ENCODE measurements at regions not wholly inside any gene's neighbourhood (a gene's known extent, or its start where the extent isn't known, plus 50 kb on each side); places are given as distances from the start of the nearest gene placed in this dataset.

DNA sequence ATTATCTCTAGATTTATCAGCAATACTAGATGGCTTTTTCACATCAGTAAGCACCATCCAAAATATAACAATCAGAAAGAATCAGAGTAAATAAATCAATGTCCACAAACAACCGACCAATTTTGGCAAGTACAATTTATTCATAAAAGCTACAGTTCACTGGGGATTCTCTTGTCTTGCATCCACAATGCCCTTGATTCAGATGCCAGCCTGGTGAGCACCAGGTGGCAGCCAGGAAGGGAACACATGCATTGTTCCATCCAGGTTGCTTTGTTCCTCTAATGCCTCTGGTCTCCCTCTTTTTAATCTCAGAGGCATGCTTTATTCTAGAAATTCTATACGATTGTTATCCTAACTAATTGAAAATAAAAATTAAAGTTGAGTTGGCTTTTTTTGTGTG is 242.1 kb upstream of the KIRREL3 start:
- no peak for DNase-seq (ENCODE audit: low spot score)

DNA sequence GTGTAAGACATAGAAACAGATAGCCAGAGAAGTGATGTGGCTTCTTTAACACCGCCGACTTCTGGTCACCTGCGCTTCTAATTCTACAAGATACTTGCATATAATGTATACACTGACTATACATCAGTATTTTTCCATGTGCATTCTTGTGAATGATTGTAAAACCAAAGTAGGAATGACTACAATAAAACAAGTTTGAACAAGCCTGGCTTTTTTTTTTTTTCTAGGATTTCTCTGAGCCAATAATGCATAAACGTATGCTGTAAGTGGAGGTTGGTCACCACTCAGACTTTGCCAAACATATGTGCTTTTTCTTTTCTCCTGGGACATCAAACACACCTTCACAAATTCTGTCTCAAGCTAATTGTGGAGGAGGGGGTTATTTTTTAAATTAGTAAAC is 237.8 kb upstream of the KIRREL3 start:
- no peak for DNase-seq (ENCODE audit: low spot score)

DNA sequence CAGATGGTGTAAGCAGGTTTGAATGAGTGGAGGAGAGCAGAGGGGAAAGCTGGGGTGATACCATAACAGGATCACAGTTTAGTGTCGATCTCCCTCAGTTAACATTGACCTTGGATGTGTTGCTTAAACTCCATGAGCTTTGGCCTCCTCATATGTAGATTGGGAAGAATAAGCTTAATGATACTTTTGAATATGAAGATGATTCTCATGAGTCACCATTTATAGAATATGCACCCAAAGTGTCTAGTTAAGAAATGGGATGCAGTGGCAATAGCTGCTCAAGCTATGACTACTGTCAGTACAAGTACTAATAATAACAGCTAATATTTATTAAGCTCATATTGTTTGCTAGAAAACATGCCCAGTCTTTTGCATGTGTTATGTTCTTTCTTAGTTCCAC is 236.2 kb upstream of the KIRREL3 start:
- DNase-seq (ENCODE audit: low spot score), result no peak

DNA sequence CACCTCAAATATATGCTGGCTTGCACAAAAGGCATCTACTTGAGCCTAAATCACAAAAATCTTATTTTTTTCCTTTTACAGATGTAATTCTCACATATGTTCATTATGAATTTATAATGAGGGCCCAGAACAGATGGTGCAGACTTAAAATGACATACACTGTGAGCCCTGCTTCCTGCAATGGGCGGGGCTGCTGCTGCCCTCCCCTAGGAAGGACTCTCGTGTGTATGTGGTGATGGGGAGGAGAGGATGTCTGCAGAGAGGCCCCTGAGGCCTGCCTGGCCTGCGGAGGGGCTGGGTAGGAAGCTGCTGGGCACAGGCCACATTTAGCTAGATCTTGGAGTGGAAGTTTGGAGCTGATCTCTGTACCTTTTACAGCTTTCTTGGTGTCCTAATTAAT is 233.4 kb upstream of the KIRREL3 start:
- DNase-seq (ENCODE audit: low spot score), result no peak

DNA sequence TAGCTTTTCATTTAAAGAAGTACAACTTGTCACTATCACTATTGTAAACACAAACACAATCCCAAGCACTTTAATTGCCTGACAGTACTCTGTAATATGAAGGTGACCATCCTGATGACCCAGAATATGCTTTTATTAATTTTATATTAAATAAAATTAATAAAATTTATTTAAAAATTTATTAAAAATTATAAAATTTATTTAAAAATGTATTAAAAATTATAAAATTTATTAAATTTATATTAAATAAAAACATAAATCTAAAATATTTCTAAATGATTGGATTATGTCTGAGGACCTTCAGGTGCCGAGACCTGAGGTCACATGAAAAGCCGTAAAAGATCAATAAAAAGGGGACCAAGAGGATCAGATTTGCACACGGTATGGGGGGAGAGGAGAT is 229.8 kb upstream of the KIRREL3 start:
- no peak for DNase-seq (ENCODE audit: low spot score)

DNA sequence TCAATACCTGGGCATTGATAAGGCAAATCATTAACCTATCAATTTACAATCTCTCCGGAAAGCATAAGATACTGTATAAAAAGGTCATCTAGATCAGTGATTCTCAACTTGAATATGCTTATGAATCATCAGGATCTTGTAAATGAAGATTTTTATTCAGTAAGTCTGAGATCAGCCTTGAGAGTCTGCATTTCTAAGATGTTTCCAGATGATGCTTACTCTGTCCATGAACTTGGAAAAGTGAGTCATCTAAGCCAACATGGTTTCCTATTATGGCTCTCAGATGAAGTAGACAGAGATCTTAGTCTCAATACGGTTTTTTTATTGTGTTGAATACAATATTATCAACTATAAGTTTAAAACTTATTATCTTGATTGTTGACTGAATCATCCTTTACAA is 226.4 kb upstream of the KIRREL3 start:
- DNase-seq (ENCODE audit: low spot score), result no peak

DNA sequence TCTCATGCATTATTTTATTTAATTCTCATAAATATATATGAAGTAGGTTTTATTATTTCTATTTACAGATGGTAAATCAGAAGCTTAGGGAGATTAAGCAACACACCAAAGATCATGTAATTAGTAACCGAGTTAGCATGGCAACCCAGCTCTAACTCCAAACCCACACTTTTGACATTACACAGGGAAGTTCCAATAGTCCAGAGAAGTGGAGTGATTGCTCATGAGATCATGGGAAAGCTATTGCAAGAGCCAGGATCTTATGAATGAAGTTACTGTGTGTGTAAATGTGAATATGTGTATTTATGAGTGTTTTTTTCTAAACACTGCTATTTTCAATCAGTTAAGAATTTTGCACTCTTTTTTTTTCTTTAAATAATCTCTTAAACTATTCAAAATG is 225.8 kb upstream of the KIRREL3 start:
- DNase-seq (ENCODE audit: low spot score), result no peak

DNA sequence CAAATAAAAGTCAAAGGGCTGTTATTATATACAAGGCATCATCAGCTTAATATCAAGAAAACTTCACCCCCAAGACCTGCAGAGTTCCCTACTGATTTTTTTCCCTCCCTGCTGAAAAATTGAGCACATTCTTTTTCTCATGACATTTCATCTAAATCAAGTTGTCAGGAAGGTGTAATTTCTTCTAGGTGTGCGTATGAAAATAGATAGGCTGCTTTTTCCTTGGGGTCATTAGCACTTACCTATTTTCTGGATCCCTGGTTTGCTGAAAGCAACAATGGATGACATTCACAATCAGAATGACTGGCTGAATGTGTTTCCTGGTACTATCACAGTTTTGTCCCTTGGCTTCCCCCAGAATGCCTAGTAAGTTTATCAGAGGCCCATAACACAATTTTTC is 225.0 kb upstream of the KIRREL3 start:
- no peak for DNase-seq (ENCODE audit: low spot score)

DNA sequence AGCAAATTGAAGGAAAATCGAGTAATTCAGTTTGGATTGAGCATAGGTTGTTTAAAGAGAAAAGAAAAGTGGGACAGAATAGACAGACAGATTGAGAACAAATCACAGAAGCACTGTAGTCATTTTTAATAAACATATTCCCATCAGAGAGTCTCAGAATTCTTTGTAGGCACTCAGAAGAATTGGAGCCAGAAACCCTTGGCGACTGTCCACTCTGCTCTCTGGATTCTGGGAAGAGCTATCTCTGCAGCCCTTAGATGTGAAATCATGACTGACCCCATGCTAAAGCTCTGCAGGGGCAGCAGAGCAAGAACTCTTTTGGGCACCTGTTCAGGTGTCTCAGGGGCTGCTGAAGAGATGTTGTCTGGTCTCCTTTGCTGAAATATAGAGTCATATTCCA is 223.7 kb upstream of the KIRREL3 start:
- no peak for DNase-seq (ENCODE audit: low spot score)

DNA sequence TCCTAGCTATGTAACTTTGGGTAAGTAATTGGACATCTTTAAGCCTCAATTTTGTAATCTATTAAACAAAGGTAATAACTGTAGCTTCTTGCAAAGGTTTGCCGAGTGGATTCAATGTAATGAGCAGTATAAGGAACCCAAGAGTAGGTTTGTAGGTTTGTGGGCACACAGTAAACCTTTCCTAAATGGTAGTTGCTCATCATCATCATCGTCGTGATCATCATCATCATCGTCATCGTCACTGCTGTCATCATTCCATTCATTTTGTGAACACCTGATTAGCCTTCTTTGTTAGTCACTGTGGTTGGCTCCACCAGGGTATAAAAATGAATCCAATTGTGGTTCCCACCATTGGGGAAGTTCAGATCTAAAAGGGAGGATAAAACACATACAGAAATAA is 223.1 kb upstream of the KIRREL3 start:
- DNase-seq (ENCODE audit: low spot score), result no peak

DNA sequence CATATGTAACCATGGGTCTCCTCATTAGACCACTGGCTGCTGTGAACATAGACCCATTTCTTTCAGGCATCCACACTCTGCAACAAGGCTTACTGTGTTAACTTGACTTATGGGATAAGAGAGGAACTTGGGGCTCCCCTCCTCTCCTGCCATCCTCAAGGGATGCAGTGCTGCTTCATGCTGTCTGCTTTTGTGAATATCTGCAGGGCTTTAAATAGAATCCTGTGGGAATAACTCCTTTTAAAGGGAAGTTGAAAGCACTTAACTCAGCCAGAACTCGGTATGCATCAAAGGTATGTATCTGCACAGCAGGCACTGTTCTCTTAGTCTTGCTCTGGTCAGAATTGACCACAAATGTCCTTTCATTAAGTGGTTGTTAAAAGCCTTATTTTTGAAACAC is 222.5 kb upstream of the KIRREL3 start:
- no peak for DNase-seq (ENCODE audit: low spot score)

DNA sequence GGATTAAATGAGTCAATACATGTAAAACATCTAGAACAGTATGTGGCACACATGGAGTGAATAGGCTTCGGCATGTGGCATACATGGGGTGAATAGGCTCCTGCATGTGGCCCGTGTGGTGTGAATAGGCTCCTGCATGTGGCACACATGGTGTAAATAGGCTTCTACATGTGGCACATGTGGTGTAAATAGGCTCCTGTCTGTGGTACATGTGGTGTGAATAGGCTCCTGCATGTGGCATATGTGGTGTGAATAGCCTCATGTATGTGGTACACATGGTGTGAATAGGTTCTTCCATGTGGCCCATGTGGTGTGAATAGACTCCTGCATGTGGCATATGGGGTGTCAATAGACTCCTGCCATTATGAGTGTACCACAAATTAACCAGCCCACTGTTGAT is 219.1 kb upstream of the KIRREL3 start:
- DNase-seq (ENCODE audit: low spot score), result no peak

DNA sequence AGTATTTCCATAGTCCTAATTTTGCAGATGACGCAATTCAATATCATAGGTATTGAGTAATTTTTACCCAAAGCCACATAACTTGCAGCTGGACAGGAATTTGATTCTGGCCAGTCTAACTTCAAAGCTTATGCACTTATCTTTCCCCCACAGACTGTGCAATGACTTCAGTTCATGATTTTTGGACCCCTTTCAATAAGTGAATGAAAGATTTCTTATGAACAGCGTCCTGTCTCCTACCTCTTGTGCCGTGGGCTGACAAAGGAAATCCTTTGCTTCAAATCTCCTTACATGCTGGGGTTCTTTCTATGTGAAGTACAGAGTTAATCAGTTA is 217.7 kb upstream of the KIRREL3 start:
- DNase-seq (ENCODE audit: low spot score), result no peak

DNA sequence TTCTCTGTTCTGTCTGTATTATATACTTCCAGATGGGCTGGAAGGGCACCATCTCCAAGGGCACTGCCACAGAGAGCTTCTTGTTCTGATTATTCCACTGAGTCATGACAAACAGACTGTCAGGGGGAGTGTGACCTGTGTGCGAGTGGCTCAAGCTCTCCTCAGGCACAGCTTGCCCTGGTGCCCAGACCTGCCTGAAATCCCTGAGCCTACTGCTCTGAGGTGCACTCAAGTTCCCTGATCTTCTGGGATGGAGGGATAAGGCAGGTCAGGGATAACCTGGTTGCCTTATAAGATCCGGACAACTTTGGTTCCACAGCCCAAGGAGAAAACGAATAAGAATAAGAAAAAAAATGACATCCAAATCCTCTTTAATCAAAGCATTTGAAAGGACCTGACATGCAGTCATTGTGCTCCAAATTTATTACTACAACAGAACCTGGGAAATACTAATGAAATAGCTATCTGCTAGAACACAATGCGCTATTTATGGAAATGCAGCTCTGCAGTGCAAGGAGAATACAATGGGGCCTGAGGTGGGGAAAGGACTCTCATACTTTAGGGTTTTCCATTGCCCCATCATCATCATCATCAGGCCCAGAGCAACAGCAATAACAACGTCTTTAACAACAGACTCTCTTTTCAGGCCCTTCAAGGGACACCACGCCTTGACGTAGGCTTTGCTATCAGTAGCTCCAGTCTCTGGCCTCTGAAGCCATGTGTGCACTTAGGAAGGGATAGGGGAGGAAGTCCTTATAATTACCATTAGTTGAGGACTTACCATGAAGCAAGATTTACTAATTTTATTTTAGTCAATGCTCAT is 217.1 kb upstream of the KIRREL3 start:
- DNase-seq (ENCODE audit: low spot score), result no peak

DNA sequence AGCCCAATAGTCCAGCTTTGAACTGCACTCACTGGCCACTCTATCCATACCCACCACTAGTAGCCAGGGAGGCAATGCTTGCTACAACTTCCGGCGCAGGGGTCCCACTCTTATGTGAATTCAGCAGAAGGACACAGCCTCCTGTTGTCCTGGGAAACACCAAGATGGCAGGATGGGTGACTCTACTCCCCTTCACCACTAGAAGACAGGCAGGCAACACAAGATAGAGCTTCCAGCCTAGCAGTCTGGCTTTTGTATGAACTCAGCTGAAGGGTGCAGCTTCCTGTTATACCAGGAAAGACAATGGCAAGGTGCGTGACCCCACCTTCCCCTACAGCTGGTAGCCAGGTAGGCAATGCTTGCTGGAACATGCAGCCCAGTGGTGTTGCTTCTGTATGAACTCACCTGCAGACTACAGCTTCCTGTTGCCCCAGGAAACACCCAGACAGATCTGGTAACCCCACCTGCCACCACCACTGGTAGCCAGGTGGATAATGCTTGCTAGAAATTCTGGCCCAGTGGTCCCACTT is 205.2 kb upstream of the KIRREL3 start:
- DNase-seq (ENCODE audit: low spot score), result peak; percentile 12

DNA sequence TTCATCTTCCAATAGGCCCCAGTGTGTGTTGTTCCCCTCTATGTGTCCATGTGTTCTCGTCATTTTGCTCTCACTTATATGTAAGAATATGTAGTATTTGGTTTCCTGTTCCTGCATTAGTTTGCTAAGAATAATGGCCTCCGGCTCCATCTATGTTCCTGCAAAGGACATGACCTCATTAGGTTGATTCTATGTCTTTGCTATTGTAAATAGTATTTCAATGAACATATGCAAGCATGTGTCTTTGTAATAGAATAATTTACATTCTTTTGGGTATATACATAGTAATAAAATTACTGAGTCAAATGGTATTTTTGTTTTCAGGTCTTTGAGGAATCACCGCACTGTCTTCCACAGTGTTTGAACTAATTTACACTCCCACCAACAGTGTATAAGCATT is 202.9 kb upstream of the KIRREL3 start:
- DNase-seq (ENCODE audit: low spot score), result no peak

DNA sequence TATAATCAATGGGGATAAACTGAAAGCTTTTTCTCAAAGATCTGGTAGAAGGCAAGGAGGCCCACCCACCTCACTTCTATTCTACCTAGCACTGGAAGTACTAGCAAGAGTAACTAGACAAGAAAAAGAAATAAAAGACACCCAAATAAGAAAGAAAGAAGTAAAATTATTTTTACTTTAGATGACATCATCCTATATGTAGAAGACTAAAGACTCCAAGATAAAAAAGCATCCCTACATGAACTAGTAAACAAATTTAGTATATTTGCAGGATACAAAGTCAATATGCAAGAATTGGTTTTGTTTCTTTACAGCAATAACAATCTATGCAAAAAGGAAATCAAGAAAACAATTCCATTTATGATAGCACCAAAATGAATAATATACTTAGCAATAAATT is 201.5 kb upstream of the KIRREL3 start:
- DNase-seq (ENCODE audit: low spot score), result no peak

DNA sequence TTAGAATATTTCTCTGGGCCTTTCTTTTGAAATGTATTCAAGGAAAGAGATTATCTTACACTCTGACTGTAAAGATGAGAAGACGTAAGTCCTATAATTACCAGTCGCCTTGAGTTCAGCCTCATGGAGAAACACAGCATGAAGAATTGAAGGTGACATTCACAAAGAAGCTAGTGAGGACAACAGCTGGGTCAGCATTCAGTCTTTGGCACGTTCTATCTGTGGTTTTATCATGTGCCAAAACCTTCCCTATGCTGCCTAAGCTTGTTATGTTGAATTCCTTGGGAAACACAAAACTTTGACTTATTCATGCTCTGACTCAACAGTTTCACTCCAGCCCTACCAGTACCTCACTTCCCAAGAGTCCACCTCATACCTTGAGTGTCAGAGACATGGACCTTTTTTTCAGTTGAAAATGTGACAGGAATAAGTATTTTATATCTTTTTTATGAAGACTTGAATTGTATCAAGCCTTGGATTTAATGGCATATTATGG is 198.8 kb upstream of the KIRREL3 start:
- no peak for DNase-seq (ENCODE audit: low spot score)

DNA sequence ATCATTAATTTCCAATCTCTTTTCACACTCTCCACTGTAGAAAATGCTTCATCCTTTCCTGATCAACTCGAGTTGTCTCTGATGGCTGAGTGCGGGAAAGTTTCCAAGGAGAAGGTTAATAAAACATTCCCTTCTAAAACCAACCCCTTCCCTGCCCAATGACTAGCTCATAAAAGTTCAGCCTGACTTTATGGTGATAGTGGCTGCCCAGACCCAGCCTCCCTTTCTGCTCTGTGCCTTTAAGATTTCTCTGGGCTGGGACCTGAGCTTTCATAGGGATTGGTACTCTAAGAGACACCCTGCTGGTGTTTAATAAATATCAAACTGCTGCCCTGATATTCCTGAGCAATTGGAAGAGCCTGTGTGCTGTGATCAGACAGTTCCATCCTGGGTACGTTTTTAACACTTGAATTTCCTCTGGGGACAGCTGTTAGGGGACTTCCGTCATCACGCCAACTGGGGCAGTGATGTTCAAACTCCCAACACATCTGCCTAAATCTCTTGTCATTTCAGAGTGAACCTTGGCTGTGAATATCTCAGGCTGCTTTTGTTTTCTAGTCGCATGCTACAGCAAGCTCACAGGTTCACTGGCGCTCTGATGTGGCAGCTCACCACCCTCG is 195.0 kb upstream of the KIRREL3 start:
- no peak for DNase-seq (ENCODE audit: low spot score)

DNA sequence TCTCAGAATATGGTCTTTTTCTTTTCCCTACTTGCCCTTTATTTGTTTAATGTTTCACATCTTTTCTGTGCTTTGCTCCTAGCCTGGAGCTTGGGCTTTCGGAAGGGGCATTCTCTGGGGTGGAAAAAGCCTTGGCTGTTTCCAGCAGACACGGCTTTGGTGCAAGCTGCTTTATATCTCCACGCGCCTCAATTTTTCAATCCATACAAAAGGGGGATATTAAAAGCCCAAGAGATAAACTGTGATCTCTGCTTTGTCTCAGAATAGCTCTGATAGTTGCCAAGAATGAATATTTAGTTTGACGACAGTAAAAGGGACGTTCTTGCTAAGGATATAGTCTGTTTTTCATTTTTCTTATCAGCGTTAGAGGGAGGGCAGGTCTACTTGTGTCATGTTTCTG is 194.0 kb upstream of the KIRREL3 start:
- DNase-seq (ENCODE audit: low spot score), result no peak

DNA sequence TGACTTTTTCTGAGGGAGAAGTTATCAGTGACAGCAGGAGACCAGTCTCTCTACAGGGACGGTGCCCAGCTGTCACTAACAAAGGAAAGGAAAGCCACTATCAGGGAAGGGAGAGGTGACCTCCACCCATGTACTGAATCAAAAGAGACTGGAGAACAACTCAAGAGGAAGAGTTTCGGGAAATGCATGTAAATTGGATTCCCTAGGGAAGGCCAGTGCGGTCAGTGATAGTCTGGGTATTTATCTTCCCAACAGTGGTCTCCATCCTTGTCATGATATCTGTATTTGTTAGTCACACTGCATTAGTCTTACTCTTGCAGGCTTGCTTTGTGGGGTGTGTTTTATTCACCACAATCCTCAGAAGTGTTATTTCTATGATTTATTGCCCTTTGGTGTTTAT is 193.4 kb upstream of the KIRREL3 start:
- no peak for DNase-seq (ENCODE audit: low spot score)

DNA sequence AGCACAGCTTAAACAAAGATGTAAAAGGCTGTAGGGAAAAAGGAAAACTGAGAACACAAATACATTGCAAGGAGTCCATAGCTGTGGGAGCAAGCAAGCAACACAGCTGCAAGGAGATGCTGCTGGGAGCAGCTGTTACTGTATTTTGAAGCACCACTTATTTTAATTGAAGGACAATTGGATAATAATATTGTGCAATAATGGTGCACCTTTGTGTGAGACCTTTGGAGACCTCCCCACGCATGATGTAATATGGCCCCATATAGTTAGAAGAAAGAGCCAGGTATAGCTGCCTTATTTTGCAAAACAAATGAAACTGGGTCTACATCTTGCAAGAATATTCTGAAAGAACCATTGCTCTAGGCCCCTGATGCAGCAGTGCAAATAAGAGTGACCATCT is 191.1 kb upstream of the KIRREL3 start:
- no peak for DNase-seq (ENCODE audit: low spot score)

DNA sequence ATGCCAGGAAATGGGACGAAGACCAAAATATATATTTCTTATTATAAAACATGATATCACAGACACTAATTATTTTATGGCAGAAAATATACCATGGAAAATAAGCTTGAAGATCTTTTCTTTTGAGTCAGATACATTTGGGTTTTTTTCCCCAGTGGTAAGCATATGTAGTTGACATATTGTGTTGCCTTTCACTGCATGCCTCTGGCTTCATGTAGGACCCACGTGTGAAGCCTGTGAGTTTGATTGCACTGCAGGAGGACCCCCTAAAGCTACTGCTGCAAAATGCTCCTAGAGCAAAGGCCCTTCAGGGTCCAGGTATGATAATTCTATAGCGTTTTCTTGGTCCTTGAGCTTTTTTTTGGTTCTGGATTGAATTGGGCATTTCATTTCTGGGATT is 190.7 kb upstream of the KIRREL3 start:
- no peak for DNase-seq (ENCODE audit: low spot score)
